DMS 273 treated with DMSO at 0.1 percent for 48 hours (cell line): ENCODE measurements at regions not wholly inside any gene's neighbourhood (a gene's known extent, or its start where the extent isn't known, plus 50 kb on each side); places are given as distances from the start of the nearest gene placed in this dataset.
A peak's percentile ranks its signal among the peaks of the same experiment; 100 is the strongest.
"Not testable (repeated sequence)": the region's sequence is repeated elsewhere in the genome, so short reads cannot be mapped to it uniquely, and the experiment has no call there.

Experiments used
- DNase-seq: peaks from one replicate; lab custom pipeline; 2025; lab: John Stamatoyannopoulos, UW

- DNase-seq: not testable (repeated sequence)
These were observed 136.4 kb upstream of the AFDN start for GRCh38 chr6:167690167-167690922.

GRCh38 chr6:167690931-167691330 is 135.8 kb upstream of the AFDN start:
- peak; percentile 18 for DNase-seq

DNA sequence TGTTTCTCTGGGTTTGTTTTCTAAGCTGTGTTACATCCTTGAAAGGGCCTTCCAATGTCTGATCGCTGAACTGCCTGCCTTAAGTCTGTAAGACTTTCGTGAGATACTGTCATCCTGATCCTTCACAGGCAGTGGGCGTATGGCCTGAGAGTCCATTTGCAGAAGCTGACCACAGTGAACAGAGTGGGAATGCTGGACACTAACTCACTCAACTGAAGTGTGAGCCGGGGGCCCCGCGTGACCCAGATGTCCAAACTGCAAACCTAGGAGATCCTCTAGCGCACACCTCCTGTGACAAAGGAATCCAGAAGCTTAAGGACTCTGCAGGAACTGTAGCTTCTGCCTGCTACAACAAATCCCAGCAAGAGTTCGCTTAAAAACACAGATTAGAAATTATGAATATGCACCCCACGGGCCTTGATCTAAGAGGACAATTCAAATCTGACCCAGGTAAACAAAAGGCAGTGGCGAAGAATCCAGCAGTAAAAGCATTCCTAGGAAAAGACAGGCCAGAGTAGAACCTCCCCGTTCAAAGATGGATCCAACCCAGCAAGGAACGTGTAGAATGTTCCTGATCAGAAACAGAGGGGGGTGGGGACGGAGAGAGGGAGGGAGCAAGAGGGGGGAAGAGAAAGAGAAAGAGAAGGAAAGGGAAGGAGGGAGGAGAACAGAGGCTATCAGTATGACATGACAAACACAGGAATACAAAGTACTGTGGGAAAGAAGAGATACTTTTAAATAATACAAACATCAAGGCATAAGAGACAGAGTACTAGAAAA is 135.0 kb upstream of the AFDN start:
- DNase-seq: no peak

- DNase-seq: not testable (repeated sequence)
These were observed 133.2 kb upstream of the AFDN start for GRCh38 chr6:167693478-167693877.

DNA sequence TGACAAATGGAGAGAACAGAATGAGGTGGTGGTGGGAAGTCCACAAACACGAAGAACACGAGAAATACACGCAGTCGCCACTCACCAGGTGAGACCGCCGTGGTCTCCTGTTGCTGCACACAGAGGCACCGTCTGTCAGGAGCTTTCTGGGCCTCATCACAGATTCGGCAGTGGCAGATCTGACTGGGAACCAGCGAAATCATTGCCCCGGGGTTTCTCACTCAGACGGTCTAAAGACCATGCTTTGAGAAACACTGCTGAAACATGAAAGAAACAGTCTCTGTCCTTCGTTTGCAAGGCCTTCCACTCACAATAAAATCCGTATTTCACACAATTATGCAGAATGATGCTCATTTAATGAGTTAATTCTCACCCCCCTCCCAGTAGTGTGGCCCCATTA is 130.9 kb upstream of the AFDN start:
- DNase-seq: no peak

GRCh38 chr6:167696296-167696695 is 130.4 kb upstream of the AFDN start:
- no peak for DNase-seq

DNA sequence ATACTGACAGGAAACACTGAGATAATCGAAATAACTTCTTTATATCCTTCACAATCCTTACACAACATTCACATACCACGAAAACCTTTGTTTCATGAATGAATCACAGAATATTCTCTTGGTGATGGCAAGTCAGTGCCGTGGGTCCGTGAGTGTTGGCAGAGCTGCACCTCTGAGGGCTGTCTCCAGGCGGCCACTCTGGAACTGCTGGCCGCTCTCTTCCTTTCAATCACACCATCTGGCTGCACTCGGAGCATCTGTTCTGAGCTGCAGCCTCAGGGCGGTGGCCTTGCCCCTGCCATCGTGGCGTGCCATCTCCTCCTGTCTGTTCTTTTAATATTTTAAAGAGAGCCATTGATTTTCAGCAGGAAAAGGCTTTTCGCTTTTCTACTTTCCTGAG is 129.4 kb upstream of the AFDN start:
- peak; percentile 72 for DNase-seq

- no peak for DNase-seq
These were observed 128.2 kb upstream of the AFDN start for GRCh38 chr6:167698540-167698939.

GRCh38 chr6:167699141-167699931 is 127.4 kb upstream of the AFDN start:
- DNase-seq: no peak

- DNase-seq: no peak
These were observed 126.5 kb upstream of the AFDN start for GRCh38 chr6:167700199-167700598.

DNA sequence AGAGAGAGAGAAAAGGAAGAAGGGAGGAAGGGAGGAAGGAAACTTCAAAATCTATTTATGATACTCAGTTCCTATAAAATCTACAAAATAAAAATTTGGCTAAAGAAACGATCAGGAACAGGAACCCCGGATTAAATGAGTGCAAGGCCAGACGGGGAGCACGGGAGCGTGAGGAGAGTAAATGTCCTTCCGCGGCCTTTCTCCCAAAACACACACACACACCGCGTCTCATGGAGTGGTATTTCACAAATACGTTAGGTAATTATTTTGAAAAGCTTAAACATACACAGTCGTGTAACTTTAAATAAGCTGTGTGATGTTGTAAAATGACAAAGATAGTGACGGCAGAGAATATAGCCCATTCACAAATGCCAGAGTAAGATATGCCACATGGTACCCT is 125.7 kb upstream of the AFDN start:
- no peak for DNase-seq

- DNase-seq: no peak
These were observed 124.4 kb upstream of the AFDN start for GRCh38 chr6:167702241-167702827.

GRCh38 chr6:167703347-167703746 is 123.4 kb upstream of the AFDN start:
- DNase-seq: no peak

GRCh38 chr6:167703781-167704180 is 122.9 kb upstream of the AFDN start:
- no peak for DNase-seq

DNA sequence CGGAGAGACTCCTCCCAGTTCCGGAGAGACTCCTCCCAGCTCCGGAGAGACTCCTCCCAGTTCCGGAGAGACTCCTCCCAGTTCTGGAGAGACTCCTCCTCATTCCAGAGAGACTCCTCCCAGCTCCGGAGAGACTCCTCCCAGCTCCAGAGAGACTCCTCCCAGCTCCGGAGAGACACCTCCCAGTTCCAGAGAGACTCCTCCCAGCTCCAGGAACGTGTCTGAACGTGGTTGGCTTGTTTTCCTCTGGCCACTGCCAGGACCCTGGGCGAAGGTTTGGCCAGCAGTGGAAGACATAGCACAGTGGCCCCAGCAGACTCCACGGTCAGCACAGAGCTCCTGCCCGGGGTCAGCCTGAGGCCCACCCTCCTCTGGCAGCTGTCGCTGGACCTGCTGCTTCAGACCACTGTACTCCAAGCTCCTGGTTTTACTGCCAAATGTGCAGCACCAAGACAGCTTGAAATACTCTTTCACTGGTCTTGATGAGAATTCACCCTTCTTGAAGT is 122.3 kb upstream of the AFDN start:
- no peak for DNase-seq

DNA sequence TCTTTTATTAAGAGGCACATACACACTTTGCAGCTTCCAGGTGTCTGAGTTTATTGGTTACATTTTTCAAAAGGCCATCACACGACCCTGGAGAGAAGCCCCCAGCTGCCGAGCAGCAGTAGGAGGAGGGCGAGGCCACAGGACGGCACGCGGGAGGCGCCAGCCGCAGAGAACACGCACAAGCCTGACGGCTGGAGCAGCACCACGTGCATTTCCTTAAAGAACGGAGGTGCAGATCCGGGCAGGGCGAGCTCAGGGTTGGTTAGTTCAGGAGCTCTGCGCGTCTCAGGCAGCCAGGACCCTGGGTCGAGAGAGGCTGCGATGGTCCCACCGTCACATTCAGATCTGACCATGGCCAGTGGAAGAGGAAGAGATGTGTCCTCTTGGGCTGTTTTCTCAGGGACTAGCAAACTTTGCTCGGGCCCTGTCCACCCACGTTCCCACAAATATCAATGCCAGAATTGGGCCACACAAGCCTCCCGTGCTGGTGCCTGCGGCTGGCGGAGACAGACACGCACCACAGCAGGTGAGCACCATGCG is 121.4 kb upstream of the AFDN start:
- DNase-seq: no peak

- no peak for DNase-seq
These were observed 120.2 kb upstream of the AFDN start for GRCh38 chr6:167706313-167707109.

DNA sequence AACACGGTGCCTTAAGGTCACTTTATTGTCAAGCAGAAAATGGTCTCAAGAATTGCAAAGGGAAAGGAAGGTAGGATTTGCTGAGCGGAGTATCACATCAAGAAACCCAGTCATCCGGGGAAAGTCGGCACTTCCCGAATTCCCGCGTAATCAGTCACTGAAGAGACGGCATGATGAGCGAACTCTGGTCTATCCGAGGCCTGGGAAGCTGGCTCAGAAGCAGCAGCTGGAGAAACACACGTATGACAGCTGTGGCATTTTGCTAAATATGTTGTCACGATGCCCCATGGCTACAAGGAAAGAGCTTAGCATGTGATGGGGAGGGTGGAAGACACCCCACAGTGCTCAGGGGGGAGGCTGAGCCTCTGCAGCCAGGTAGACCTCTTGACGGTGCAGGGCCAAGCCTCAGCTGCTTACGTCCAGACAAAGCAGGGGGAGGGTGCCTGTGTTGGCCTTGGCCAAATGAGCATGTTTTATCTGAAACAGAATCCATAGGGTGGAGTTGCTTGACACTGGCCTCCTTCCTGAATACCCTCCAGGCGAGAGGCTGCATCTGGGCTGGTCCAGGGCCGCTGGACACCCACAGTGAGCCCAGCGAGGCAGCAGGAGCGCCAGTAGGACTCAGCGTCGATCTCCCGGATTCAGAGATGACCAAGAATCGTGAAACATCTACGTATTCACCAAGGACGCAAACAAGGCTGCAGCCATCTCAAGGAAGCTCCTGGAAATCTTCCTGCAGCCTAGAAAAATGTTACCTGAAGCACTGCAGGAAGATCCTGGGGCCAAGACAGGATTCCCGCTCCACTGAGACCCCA is 118.8 kb upstream of the AFDN start:
- no peak for DNase-seq

DNA sequence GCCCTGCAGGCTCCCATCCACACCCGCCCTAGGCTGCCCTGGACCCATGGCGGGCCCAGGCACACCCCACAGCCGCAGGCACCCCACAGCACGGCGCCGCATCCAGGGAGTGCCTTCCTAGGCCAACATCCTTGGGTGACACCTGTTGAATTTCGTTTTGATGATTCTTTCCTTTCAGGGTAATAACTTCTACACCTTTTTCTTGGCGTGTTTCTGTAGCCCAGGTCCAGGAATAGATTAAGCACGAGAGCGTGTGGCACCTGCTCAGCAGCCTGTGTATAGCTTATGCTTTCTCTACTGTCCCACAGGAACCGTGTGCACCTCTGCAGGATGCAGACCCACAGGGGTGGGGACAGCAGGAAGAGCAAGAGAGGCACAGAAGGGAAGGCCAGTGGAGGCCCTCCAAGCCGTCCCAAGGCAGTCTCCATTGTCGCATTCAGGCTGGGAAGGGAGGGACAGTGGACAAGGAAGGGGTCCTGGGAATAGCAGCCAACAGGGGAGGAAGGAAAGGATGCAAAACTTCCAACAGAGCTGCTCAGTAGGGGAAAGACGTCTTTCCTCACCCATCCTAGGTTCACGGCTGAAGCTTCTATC is 118.1 kb upstream of the AFDN start:
- DNase-seq: no peak

- DNase-seq: no peak
These were observed 117.5 kb upstream of the AFDN start for GRCh38 chr6:167709196-167709595.
